Left ventricle myocardium inferior (tissue), 1 donor: ENCODE measurements at regions not wholly inside any gene's neighbourhood (a gene's known extent, or its start where the extent isn't known, plus 50 kb on each side); places are given as distances from the start of the nearest gene placed in this dataset.

Experiments
- DNase-seq: peaks from one replicate; pipeline ENCODE4 v3.0.0-alpha.2; 2020
- H3K27ac ChIP-seq: fragments of 200-600 bp; replicated peaks from 2 replicates; pipeline ENCODE4 v1.8.0; 2021
- H3K27me3 ChIP-seq: fragments of 200-600 bp; 2 replicates; pipeline ENCODE4 v1.8.0; 2021; ENCODE audit warnings: low read depth
- H3K36me3 ChIP-seq: fragments of 200-600 bp; 2 replicates; pipeline ENCODE4 v1.8.0; 2021
- H3K4me1 ChIP-seq: fragments of 200-600 bp; 2 replicates; pipeline ENCODE4 v1.8.0; 2021
- H3K4me3 ChIP-seq: fragments of 200-600 bp; 2 replicates; pipeline ENCODE4 v1.8.0; 2021; ENCODE audit warnings: mild to moderate bottlenecking, moderate library complexity
- H3K9me3 ChIP-seq: fragments of 200-600 bp; replicated peaks from 2 replicates; pipeline ENCODE4 v1.8.0; 2021
- intact Hi-C: fragments of 100-400 bp; cut with micrococcal nuclease; formaldehyde crosslinking; loops from one replicate; pipeline ENCODE4 v1.11.0; 2022
- TF ChIP-seq, protein P1 (sequence below): fragments of 200-600 bp; IDR thresholded peaks from 2 replicates; pipeline ENCODE4 v1.8.0; 2021; ENCODE audit warnings: antibody characterized with exemption, mild to moderate bottlenecking, borderline replicate concordance
- donor health status: DM: no; HTN: yes; CAD: no; lungs with severe emphysema.

DNA sequence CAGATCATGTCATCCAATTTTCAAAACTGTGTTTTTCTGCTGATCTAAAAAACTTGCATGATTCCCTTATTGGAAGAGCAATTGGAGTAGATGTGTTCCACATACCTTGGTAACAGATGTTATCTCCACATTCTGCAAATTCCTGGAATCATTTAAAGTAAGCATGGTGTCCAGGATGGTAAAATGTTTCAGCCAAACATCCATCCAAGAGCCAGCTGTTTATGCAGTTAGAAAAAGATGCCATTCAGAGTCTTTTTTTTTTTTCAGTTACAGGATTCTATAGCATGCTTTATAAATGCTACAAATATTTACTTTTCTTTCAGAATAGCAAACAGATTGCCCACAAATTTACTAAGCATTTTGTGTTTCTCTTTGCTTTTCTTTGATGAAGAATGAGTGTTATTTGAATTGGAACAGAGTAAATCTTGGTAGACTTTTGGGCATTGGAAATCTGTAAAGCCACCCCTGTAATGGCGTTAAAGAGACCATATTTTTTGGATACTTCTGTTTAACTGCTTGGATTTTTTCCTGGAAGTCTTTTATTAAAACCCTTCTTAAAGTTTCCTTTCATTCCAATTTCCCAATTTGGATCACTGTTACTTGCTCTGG is 149.8 kb downstream of the GNAT3 start:
- no peaks in the 10 kb centered on the region for H3K4me1 ChIP-seq
- intact Hi-C loops, result no loop called here
- H3K27me3 ChIP-seq, result no peaks in the 10 kb centered on the region
- H3K9me3 ChIP-seq, result peaks cover 15% of the 10 kb centered on the region
- H3K4me3 ChIP-seq, result no peak overlapping the region
- H3K27ac ChIP-seq, result no peak overlapping the region
- TF ChIP-seq, protein P1, sequence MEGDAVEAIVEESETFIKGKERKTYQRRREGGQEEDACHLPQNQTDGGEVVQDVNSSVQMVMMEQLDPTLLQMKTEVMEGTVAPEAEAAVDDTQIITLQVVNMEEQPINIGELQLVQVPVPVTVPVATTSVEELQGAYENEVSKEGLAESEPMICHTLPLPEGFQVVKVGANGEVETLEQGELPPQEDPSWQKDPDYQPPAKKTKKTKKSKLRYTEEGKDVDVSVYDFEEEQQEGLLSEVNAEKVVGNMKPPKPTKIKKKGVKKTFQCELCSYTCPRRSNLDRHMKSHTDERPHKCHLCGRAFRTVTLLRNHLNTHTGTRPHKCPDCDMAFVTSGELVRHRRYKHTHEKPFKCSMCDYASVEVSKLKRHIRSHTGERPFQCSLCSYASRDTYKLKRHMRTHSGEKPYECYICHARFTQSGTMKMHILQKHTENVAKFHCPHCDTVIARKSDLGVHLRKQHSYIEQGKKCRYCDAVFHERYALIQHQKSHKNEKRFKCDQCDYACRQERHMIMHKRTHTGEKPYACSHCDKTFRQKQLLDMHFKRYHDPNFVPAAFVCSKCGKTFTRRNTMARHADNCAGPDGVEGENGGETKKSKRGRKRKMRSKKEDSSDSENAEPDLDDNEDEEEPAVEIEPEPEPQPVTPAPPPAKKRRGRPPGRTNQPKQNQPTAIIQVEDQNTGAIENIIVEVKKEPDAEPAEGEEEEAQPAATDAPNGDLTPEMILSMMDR, result no peak
- DNase-seq, result no peak
- H3K36me3 ChIP-seq, result no peaks in the 10 kb centered on the region

DNA sequence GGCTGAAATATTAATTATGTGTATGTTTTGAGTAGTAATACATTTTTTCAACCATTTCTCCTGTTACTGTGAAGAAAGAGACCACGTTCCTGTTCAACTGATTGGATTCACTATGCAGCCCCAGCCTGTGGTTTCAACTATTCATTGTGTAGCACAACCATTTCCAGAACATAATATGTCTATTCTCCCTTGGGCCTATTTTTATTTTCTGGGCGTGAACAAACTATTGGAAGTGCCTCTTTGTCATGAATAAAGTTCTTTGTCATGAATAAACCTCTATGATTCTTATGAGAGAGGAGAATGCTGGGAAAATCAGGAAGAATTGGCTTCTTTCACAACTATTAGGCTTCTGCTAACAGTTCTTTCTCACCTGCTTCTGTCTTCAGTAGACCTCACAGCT is 152.4 kb downstream of the GNAT3 start:
- peaks cover 11% of the 10 kb centered on the region for H3K9me3 ChIP-seq
- no peaks in the 10 kb centered on the region for H3K4me1 ChIP-seq
- no peak overlapping the region for H3K27ac ChIP-seq
- TF ChIP-seq, protein P1, result no peak
- no peaks in the 10 kb centered on the region for H3K36me3 ChIP-seq
- no peak for DNase-seq
- intact Hi-C loops, result no loop called here
- no peaks in the 10 kb centered on the region for H3K27me3 ChIP-seq
- no peak overlapping the region for H3K4me3 ChIP-seq

DNA sequence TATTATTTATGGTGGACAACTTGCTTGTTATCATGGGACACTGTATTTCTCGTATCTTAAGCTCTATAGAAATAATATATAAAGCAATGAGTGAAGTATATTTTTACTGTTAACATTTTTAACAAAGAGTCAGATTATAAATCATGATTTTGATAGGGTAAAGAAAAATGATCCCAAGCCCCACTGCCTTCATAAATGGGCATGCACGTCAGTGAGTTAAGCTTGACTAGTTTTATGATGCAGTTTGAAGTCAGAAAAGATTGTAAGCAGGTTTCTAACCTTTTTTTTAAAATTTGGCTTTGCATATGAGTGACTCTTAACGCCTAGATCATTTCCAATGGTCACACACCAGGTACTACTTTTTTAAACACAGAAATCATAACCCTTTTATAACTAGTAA is 152.8 kb downstream of the GNAT3 start:
- Histone ChIP-seq H3K4me1 (no peaks in the 10 kb centered on the region), H3K36me3 (no peaks in the 10 kb centered on the region), H3K4me3 (no peak overlapping the region), H3K27me3 (no peaks in the 10 kb centered on the region), H3K27ac (no peak overlapping the region), H3K9me3 (peaks cover 11% of the 10 kb centered on the region)
- no peak for DNase-seq
- TF ChIP-seq, protein P1, result no peak
- intact Hi-C loops, result no loop called here

DNA sequence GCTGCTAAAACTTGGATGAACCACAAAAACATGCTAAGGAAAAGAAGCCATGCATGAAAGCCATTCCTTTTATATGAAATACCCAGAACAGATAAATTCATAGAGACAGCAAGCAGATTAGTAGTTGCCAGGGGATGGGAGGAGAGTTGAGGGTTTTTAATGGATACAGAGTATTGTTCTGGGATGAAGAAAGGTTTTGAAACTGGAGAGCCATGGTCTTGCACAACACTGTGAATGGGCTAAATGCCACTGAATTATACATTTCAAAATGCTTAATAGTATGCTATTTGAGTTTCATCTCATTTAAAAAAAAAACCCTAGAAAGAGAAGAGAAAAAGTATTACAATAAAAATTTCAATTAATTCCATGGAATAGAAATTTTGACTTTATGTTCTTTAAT is 154.3 kb downstream of the GNAT3 start:
- no peak overlapping the region for H3K27ac ChIP-seq
- no peaks in the 10 kb centered on the region for H3K27me3 ChIP-seq
- TF ChIP-seq, protein P1, result no peak
- no peaks in the 10 kb centered on the region for H3K4me1 ChIP-seq
- H3K9me3 ChIP-seq, result peaks cover 11% of the 10 kb centered on the region
- H3K4me3 ChIP-seq, result no peak overlapping the region
- DNase-seq, result no peak
- no peaks in the 10 kb centered on the region for H3K36me3 ChIP-seq
- intact Hi-C loops, result no loop called here

DNA sequence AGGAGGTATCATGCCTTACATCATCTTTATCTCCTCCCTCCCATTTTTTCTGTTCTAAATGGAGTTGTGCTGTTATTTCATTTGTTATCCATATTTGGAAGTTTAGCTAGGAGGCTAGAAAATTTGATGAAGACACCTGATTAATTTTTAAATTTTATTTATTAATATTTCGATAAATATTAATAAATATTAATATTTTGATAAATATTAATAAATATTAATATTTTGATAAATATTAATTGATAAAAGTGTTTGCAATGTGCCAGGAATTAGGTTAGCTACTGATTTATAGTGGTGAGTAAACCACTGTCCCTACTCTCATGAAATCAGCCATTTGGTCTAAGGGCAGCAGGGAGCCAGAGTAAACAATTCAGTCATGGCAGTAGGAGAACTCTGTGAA is 161.4 kb downstream of the GNAT3 start:
- no peak for DNase-seq
- Histone ChIP-seq H3K27ac (no peak overlapping the region), H3K36me3 (no peaks in the 10 kb centered on the region), H3K27me3 (no peaks in the 10 kb centered on the region), H3K9me3 (no peaks in the 10 kb centered on the region), H3K4me1 (peaks cover 22% of the 10 kb centered on the region), H3K4me3 (no peak overlapping the region)
- intact Hi-C loops, result no loop called here
- TF ChIP-seq, protein P1, result no peak

DNA sequence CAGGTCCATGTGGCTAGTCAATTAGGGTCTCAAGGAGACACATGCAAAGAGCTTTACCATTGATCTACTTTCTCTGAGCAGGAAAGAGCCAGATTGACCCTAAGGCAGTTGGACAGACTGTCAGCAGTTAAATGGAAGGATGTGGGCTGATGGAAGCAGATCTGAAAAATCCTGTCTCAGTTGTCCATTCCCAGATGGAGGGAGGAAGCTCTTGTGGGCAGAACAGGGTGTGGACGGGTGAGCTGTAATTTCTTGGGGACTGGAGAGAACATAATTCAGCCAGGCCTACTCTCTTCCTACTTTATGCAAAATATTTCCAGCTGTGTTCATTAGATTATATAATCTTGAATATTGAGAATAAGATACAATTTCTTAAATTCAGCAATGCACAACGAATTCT is 163.6 kb downstream of the GNAT3 start:
- intact Hi-C loops, result no loop called here
- H3K27ac ChIP-seq, result no peak overlapping the region
- H3K9me3 ChIP-seq, result no peaks in the 10 kb centered on the region
- DNase-seq, result no peak
- peaks cover 22% of the 10 kb centered on the region for H3K4me1 ChIP-seq
- no peaks in the 10 kb centered on the region for H3K27me3 ChIP-seq
- TF ChIP-seq, protein P1, result no peak
- no peaks in the 10 kb centered on the region for H3K36me3 ChIP-seq
- H3K4me3 ChIP-seq, result no peak overlapping the region
